Central memory CD8-positive, alpha-beta T cell (primary cell): ENCODE measurements at regions not wholly inside any gene's neighbourhood (a gene's known extent, or its start where the extent isn't known, plus 50 kb on each side); places are given as distances from the start of the nearest gene placed in this dataset.
"Not testable (repeated sequence)": the region's sequence is repeated elsewhere in the genome, so short reads cannot be mapped to it uniquely, and the experiment has no call there.

Source experiments
- ATAC-seq: fragments of 150-1000 bp; cut with Tn5 transposase; replicated peaks from 2 replicates; pipeline ENCODE4 v1.10.0; 2022; ENCODE audit warnings: mild to moderate bottlenecking, moderate FRiP score, moderate number of reproducible peaks; ENCODE audit not compliant: poor library complexity, severe bottlenecking; ENCODE audit errors: extremely low read depth
- DNase-seq, 2 donors: peaks; one replicate each; pipeline ENCODE4 v3.0.0; 2021; ENCODE audit warnings: low spot score in 2 of 2
- H3K27ac Mint-ChIP-seq: one replicate; pipeline ENCODE4 v1.8.0; 2022; ENCODE audit warnings: low read depth, mild to moderate bottlenecking, moderate library complexity, mixed read lengths
- H3K27me3 Mint-ChIP-seq: one replicate; pipeline ENCODE4 v1.8.0; 2022; ENCODE audit warnings: mixed read lengths
- H3K36me3 Mint-ChIP-seq: one replicate; pipeline ENCODE4 v1.8.0; 2022; ENCODE audit warnings: mild to moderate bottlenecking, moderate library complexity, mixed read lengths; ENCODE audit not compliant: insufficient read depth
- H3K4me1 Mint-ChIP-seq: one replicate; pipeline ENCODE4 v1.8.0; 2022; ENCODE audit warnings: mixed read lengths
- H3K4me3 Mint-ChIP-seq: one replicate; pipeline ENCODE4 v1.8.0; 2022; ENCODE audit warnings: mild to moderate bottlenecking, moderate library complexity, mixed read lengths
- H3K9me3 Mint-ChIP-seq: one replicate; pipeline ENCODE4 v1.8.0; 2022; ENCODE audit warnings: mixed read lengths

GRCh38 chr13:87553142-87553541, 118.0 kb upstream of the SLITRK5 start:
- no peaks in the 10 kb centered on the region for H3K27me3 Mint-ChIP-seq
- ATAC-seq (no peak), DNase-seq (no peak)
- no peaks in the 10 kb centered on the region for H3K36me3 Mint-ChIP-seq
- no peak overlapping the region for H3K4me3 Mint-ChIP-seq
- H3K27ac Mint-ChIP-seq, result no peak overlapping the region
- peaks cover 10% of the 10 kb centered on the region for H3K9me3 Mint-ChIP-seq
- H3K4me1 Mint-ChIP-seq, result no peaks in the 10 kb centered on the region

- H3K4me1 Mint-ChIP-seq, result no peaks in the 10 kb centered on the region
- H3K9me3 Mint-ChIP-seq, result peaks cover 10% of the 10 kb centered on the region
- H3K36me3 Mint-ChIP-seq, result no peaks in the 10 kb centered on the region
- no peaks in the 10 kb centered on the region for H3K27me3 Mint-ChIP-seq
- no peak for ATAC-seq
- H3K4me3 Mint-ChIP-seq, result no peak overlapping the region
- no peak for DNase-seq
- H3K27ac Mint-ChIP-seq, result no peak overlapping the region
These were observed 117.1 kb upstream of the SLITRK5 start for GRCh38 chr13:87554045-87554444.

GRCh38 chr13:87557788-87558187, 113.4 kb upstream of the SLITRK5 start:
- ATAC-seq, result no peak
- H3K4me3 Mint-ChIP-seq, result no peak overlapping the region
- DNase-seq, result no peak
- H3K36me3 Mint-ChIP-seq, result no peaks in the 10 kb centered on the region
- H3K4me1 Mint-ChIP-seq, result no peaks in the 10 kb centered on the region
- peaks cover 10% of the 10 kb centered on the region for H3K9me3 Mint-ChIP-seq
- no peak overlapping the region for H3K27ac Mint-ChIP-seq
- H3K27me3 Mint-ChIP-seq, result no peaks in the 10 kb centered on the region

GRCh38 chr13:87561580-87561979, 109.6 kb upstream of the SLITRK5 start:
- H3K27ac Mint-ChIP-seq, H3K36me3 Mint-ChIP-seq, H3K4me1 Mint-ChIP-seq, H3K27me3 Mint-ChIP-seq, H3K9me3 Mint-ChIP-seq, H3K4me3 Mint-ChIP-seq, DNase-seq, ATAC-seq: not testable (repeated sequence)

- peaks cover 25% of the 10 kb centered on the region for H3K9me3 Mint-ChIP-seq
- no peak for DNase-seq
- no peaks in the 10 kb centered on the region for H3K36me3 Mint-ChIP-seq
- H3K27ac Mint-ChIP-seq, result no peak overlapping the region
- H3K4me1 Mint-ChIP-seq, result no peaks in the 10 kb centered on the region
- no peaks in the 10 kb centered on the region for H3K27me3 Mint-ChIP-seq
- no peak overlapping the region for H3K4me3 Mint-ChIP-seq
- no peak for ATAC-seq
These were observed 100.5 kb upstream of the SLITRK5 start for GRCh38 chr13:87570669-87571068.

- Mint-ChIP-seq H3K27me3 (no peaks in the 10 kb centered on the region), H3K4me3 (no peak overlapping the region), H3K36me3 (no peaks in the 10 kb centered on the region), H3K9me3 (peaks cover 16% of the 10 kb centered on the region), H3K27ac (peak overlapping the region; percentile 16), H3K4me1 (no peaks in the 10 kb centered on the region)
- DNase-seq (no peak), ATAC-seq (no peak)
These were observed 88.8 kb upstream of the SLITRK5 start for GRCh38 chr13:87582399-87582798.

GRCh38 chr13:87590518-87590917, 80.7 kb upstream of the SLITRK5 start:
- Mint-ChIP-seq H3K36me3 (peaks cover 1% of the 10 kb centered on the region), H3K27me3 (no peaks in the 10 kb centered on the region)

GRCh38 chr13:87604437-87604836, 66.7 kb upstream of the SLITRK5 start:
- not testable (repeated sequence) for H3K4me3 Mint-ChIP-seq, H3K36me3 Mint-ChIP-seq, H3K27ac Mint-ChIP-seq, H3K4me1 Mint-ChIP-seq, ATAC-seq, H3K27me3 Mint-ChIP-seq, DNase-seq
- H3K9me3 Mint-ChIP-seq, result peaks cover 15% of the 10 kb centered on the region

More at GRCh38 chr13:87590518-87590917, 80.7 kb upstream of the SLITRK5 start:
- ATAC-seq (no peak), DNase-seq (no peak)
- H3K4me3 Mint-ChIP-seq, result no peak overlapping the region
- no peaks in the 10 kb centered on the region for H3K4me1 Mint-ChIP-seq
- H3K9me3 Mint-ChIP-seq, result no peaks in the 10 kb centered on the region
- H3K27ac Mint-ChIP-seq, result no peak overlapping the region

- Mint-ChIP-seq H3K9me3 (peaks cover 22% of the 10 kb centered on the region), H3K4me1 (no peaks in the 10 kb centered on the region), H3K36me3 (no peaks in the 10 kb centered on the region), H3K4me3 (no peak overlapping the region), H3K27ac (no peak overlapping the region), H3K27me3 (no peaks in the 10 kb centered on the region)
- no peak for ATAC-seq
- DNase-seq, result no peak
These were observed 63.9 kb upstream of the SLITRK5 start for GRCh38 chr13:87607266-87607665.

- Mint-ChIP-seq H3K27me3 (no peaks in the 10 kb centered on the region), H3K4me3 (no peak overlapping the region), H3K4me1 (no peaks in the 10 kb centered on the region), H3K9me3 (peaks cover 15% of the 10 kb centered on the region), H3K27ac (no peak overlapping the region), H3K36me3 (no peaks in the 10 kb centered on the region)
- no peak for ATAC-seq
- no peak for DNase-seq
These were observed 56.9 kb upstream of the SLITRK5 start for GRCh38 chr13:87614276-87614675.
